GM19372 (cell line): ENCODE measurements at regions not wholly inside any gene's neighbourhood (a gene's known extent, or its start where the extent isn't known, plus 50 kb on each side); places are given as distances from the start of the nearest gene placed in this dataset.
"Not testable (repeated sequence)": the region's sequence is repeated elsewhere in the genome, so short reads cannot be mapped to it uniquely, and the experiment has no call there.

Source experiments
- ATAC-seq: cut with Tn5 transposase; IDR thresholded peaks from one replicate; pipeline ENCODE4 v1.9.1; 2021; ENCODE audit warnings: mild to moderate bottlenecking, low read depth, moderate library complexity; ENCODE audit not compliant: unreplicated experiment

DNA sequence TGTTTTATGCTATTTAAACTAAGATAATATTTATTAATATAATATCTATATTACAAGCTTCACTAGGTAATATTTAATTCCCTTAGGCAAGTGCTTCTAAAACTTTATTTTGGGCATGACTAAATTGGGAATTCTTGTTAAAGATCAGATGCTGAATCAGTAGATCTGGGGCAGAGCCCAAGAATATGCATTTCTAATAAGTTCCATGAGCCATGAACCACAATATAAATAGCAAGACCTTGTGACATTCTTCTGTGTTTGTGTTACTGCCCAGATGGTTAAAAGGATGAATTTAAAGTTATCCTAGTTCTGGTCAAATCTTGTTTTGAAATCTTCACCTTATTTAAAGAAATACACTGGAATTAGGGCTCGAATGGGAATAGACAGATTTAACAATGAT is 258.4 kb upstream of the CACNA2D1 start:
- ATAC-seq: no peak

DNA sequence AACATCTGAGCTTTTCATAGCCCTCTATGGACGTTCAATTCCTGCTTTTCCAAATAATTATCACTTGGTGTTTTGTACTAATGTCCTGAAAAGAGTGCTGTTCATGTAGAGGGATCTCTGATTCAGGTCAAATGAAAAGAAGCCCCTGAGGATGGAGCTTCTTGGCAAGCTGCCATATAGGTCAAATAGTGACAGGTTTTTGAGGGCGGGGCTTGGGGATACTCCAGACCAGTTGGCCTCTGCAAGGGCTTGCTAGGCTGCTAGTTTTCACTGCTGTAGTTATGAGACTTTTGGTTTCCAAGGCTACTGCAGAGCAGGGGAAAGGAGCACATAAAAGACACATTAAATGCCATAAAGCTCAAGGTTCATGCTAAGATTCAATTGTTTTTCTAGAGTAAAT is 257.2 kb upstream of the CACNA2D1 start:
- ATAC-seq: no peak

DNA sequence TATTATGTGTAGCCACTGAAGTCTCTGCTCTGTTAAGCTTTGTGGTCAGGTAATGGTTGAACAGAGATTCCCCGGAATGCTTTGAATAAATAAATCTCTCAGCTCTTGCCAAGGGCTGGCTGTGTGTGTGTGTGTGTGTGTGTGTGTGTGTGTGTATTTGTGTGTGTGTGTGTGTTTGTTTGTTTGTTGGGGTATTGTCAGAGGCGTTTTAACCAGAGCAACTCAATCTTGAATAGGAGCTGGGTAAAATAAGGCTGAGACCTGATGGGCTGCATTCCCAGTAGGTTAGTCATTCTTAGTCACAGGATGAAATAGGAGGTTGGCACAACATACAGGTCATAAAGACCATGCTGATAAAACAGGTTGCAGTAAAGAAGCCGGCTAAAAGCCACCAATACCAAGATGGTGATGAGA is 256.2 kb upstream of the CACNA2D1 start:
- ATAC-seq: no peak

DNA sequence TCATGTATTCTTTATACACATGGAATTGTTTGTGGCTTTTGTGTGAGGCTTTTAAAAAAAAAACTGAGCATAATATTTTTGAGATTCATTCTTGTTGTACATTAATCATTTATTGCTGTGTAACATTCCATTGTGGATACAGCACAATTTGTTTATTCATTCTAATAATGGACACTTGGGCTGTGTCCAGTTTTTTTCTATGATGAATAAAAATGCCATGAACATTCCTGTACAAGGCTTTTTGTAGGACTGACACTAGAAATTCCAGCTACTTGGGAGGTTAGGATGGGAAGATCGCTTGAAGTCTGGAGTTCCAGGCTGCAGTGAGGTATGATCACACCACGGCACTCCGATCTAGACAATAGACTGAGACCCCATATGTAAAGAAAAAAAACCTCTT is 254.3 kb upstream of the CACNA2D1 start:
- no peak for ATAC-seq

DNA sequence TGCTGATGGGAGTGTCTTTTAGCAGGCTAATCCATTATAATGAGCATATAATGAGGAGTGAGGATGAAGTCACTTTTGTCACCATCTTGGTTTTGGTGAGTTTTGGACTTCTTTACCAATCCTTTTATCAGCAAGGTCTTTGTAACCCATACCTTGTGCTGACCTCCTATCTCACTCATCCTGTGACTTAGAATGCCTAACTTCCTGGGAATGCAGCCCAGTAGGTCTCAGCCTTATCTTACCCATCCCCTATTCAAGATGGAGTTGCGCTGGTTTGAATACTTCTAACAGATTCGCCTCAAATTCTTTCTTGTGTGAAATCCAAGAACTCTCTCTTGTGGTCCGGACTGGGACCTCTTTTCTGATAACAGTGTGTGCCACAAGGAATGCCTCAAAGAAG is 253.1 kb upstream of the CACNA2D1 start:
- ATAC-seq: no peak

DNA sequence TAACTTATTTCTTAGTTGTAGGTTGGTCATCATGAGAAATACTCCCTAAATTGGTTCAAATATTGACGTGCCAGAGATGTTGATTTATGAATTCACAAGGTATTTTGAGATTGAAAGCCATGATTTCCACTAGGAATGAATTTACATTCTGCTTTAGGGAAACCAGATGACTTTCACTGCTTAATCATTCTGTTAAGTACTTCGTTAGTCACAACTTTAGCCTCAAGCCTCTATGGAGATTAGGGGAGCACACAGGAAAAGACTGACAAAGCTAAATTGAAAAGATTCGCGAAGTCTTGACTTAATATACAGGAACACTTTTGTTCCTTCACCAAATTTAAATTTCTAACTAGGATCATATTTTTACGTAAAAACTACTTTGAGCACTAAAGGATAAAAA is 250.4 kb upstream of the CACNA2D1 start:
- ATAC-seq: no peak

DNA sequence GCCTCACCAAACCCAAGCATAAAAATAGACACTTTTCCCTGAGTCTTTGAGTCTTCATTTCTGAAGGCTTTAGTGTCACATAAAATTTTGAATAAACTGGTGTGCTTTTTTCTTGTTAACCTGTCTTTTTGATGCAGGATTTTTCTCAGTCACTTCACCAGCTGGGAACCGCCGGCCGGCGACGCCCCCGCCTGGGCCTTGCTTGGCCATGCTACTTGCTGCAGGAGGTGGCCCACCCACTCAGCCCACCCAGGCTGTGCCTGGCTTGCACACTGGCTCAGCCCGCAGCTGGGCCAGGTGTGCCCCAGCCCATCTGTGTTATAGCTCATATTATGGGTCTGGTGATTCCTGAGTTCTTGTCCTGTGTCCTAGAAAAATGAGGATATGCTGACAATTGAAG is 247.4 kb upstream of the CACNA2D1 start:
- no peak for ATAC-seq

DNA sequence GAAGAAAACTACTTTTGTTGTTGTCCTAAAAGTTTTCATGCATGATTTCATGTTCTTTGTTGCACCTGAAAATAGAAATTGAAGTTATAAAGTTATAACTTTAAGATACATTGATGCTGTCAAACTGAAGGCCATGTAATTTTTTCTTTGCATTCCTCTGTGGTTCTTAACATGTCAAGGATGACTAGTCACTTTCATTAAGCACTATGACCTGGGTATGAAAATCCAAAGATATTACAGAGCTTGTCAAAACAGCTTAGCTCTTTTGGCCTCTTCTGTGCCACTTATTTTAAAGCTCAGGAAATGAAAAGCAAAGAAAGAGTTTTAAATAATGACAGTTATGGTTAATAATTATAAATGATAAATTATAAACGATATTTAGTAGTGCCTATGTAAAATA is 241.6 kb upstream of the CACNA2D1 start:
- ATAC-seq: no peak

DNA sequence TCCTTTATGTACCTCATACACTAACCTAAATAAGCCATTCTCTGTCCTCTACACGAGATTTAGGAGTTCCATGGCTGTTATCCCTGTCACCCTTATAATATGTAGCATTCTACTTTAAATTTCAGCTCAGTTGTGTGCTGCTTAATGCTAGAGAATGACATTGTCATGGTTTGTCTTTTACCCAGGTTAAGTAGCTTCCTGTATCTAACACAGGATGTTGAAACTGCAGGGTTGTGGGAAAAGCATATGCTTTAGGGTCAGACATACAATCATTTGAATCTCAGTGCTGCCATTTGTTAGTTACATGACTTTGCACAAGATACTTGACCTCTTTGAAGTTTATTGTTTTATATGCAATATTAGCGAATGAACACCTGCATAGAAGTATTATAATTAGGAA is 235.1 kb upstream of the CACNA2D1 start:
- ATAC-seq: no peak

DNA sequence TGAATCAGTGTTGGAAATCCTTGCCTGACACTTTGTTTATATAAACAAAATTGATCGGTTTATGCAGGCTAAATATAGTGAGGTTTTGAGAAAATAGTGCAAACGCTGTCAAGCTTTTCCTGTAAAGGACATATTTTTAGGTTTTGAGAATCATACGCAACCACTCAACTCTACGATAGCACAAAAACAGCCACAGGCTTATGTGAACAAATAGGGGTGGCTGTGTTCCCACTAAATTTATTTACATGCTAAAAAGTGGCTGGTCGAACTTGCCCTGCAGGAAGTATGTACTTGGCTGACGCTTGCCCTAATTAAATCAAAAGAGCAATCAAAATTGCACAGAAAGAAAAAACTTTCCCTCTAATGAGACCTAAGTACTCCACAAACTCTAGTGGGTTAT is 234.7 kb upstream of the CACNA2D1 start:
- no peak for ATAC-seq

DNA sequence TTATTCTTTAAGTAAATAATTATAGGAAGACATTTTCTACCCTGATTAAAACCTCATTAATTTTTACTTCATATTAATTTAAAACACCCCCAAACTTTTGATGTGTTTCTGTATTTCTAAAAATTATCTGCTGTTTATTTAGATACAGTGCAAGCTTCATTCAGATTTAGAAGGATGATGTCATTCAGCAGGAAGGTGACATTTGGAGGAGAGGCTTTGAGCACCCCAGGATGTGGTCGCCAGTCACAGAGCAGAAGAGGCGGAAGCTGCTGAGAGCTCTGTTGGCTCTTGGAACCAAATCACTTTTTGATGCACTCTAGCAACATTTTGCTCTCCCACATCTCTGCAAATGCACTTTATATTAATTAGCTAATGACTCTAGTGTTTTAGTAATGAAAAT is 233.9 kb upstream of the CACNA2D1 start:
- no peak for ATAC-seq

DNA sequence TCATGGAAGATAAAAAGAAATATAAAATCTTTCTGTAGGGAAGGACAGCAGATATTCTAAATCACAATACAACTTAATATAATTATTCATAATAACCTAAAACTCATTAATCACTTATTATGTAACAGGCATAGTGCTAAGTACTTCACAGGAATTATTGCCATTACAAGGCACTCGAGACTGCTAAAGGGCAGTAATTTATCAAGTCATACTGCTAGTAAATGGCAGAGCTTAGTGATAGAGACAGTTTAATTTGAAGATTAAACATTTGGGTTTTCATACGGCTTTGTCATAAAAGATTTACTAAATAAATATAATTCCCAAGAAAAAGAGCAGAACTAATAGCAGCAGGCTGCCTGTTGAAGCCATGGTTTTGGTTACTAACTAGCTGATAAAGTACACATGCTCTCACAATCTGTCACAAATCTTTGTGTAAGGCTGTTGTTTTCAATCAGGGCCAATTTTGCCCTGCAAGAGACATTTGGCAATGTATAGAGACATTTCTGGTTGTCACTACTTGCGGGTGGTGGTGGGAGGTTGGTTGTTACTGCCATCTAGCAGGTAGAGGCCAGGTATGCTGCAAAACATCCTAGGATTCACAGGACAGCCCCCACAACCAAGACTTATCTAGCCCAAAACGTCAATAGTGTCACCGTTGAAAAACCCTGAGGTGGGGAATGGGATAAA is 233.3 kb upstream of the CACNA2D1 start:
- no peak for ATAC-seq

DNA sequence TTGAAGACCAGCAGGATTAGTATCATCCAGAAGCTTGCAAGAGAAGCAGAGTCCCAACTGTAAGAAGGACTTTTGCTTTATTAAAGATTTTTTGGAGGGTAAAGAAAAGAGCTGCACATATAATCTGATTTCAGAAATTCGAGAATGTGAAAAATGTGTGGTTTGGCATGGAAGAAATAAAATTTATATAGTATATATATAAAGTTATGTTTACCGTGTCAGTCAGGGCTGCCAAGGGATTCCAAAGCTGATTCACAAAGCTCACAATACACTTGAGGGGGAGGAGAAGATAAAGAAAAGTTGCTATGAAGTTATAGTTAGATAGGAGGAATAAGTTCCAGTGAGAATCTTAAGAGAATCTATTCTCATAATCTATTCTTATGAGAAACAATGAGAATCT is 231.8 kb upstream of the CACNA2D1 start:
- no peak for ATAC-seq

DNA sequence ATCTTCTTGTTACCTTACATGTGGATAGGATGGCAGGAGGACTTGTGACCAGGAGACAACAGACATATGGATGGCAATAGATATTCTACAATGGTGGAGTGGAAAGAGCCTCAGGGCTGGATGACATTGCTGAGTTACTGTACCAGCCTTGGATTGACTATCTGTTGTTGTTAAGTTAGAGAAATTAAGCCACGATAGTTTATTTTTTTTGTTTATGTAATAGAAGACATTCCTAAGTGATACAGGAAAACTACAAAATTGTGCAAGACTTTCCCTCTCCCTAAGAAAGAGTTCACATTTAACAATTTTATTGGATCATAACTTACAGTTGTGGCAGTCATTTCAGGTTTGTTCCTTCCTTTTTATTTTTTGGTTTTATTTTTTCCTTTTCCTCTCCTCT is 230.7 kb upstream of the CACNA2D1 start:
- no peak for ATAC-seq

DNA sequence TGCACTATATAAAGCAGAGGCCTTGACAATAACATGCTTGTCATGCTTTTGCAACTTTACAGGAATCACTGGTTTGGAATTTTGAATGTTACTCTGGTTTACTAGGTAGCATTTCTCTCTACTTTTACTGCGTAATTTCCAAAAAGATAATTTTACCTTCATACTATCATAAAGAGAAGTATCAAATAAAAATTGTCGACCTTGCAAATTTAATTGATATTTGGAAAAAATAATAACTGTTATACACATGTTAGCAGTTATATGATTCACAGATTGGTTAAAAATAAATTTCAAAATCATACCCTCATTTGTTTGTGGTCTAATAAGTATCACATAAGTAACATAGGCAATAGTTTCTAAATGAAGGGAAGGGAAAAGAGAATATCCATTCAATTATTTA is 228.5 kb upstream of the CACNA2D1 start:
- ATAC-seq: no peak

DNA sequence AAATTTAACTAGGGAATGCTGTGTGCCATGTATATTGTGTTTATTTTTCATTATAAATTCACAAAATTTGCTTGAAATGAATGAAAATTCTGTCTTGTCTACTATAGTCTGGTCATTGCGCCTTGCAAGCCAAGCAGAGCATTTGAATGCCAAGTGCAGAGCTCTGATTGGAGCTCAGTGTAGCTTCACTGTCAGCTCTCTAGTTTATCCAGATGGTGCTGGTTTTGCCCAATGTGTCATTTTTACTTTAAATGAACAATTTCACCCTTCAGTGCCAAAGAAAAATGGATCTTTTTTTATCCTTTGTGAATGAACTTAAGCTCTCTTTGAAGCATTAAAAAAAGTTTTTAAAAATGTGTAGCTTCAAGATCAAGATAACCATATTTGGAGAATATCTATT is 225.6 kb upstream of the CACNA2D1 start:
- no peak for ATAC-seq

DNA sequence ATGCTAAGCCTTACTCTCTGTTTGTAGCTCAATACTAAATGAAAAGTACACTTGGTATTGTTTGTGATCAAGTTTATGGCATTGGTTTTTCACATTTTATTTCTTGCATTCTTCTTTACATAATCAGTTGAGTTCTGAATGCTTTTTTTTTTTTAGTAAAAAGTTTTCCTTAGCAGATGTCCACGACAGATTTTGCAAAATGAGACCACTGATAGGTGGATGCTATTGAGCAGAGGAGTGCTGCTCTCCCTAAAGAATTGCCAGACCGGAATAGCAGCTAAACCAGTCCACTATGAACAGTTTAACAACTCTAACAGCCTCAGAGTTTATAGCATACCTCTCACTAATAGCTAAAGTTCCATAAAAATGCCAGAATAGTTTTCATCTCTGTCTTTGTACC is 225.1 kb upstream of the CACNA2D1 start:
- no peak for ATAC-seq

DNA sequence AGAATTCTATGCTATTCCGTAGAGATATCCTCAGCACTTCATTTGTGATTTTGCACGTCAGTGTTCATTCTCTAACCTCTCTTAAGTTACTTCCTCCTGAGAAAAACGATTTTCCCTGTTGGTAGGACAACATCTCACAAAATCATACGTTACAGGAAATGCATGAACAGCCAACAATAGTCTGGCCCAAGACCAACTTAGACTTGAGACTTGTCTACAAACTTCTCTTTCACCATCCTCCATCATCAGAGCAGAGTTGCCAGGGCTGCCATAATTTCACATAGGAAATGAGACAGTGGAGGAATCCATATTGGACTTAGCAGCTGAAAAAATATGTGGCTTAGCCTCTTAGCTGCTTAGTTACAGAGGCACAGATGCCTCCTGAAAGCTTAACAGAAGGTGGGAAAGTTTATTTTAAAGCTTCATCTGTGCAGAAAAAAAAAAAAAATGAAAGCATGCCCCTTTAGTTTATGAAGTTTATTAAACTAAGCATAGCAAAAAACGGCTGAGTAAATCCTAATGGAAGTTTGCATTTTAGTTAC is 222.5 kb upstream of the CACNA2D1 start:
- no peak for ATAC-seq

DNA sequence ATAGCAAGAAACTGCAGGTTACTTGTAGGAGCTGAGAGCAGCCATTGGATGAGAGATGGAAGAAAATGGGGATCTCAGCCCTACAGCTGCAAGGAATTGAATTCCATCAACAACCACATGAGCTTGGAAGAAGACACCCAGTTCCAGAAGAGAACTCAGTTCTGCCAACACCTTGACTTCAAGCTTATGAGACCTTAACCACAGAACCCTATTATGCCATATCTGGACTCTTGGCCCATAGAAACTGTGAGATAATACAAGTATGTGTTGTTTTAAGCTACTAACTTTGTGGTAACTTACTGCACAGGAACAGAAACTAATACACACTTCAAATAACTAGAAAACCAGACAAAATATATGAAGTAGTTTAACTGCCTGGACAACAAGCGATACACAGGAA is 212.4 kb upstream of the CACNA2D1 start:
- no peak for ATAC-seq

DNA sequence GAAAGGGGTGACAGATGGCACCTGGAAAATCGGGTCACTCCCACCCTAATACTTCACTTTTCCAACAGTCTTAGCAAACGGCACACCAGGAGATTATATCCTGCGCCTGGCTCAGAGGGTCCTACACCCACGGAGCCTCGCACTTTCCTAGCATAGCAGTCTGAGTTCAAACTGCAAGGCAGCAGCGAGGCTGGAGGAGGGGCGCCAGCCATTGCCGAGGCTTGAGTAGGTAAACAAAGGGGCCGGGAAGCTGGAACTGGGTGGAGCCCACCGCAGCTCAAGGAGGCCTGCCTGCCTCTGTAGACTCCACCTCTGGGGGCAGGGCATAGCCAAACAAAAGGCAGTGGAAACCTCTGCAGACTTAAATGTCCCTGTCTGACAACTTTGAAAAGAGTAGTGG is 206.5 kb upstream of the CACNA2D1 start:
- not testable (repeated sequence) for ATAC-seq

DNA sequence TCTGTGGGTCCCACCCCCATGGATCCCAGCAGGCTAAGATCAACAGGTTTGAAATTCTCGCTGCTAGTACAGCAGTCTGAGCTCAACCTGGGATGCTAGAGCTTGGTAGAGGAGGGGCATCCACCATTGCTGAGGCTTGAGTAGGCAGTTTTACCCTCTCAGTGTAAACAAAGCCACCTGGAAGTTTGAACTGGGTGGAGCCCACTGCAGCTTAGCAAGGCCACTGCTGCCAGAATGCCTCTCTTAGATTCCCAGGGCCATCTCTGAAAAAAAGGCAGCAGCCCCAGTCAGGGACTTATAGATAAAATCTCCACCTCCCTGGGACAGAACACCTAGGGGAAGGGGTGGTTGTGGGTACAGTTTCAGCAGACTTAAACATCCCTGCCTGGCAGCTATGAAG is 190.0 kb upstream of the CACNA2D1 start:
- ATAC-seq: no peak

DNA sequence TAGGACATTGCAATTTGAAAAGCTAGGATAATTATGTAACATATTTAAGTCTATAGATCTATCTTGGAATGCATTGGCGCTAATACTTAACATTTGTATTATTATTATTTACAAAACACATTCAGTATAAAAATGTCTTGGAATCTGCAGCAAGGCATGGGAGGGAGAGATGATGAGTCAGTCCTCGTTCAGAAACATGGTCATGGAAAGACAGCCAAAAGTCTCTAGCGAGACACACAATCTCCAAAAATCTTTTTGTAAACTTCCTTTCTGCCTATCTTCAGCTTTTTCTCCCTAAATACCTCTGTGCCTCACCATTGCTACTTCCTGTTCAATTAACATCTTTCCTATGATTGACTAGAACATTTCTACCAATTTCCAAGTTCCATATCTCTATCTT is 188.4 kb upstream of the CACNA2D1 start:
- ATAC-seq: no peak

DNA sequence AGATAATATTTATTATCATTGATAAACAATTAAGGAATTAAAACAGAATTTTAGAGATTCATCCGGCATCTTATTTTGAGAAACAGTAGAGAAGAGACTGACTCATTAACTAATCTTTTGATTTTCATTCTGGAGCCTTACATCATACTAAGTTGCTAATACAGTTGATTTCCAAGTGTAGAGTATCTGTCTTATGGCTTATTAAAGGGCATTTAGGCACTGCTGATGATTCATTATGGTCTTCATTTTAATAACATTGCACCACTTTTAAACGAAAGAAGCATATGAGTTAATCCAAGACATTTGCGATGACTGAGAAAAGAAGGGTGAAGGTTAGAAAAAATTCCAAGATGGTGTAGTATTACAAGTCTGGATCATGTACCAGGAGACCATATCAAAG is 186.0 kb upstream of the CACNA2D1 start:
- no peak for ATAC-seq
